ENCODE measurements at regions not wholly inside any gene's neighbourhood (a gene's known extent, or its start where the extent isn't known, plus 50 kb on each side); places are given as distances from the start of the nearest gene placed in this dataset.

- no peak for TF ChIP-seq CTCF (IDR thresholded peaks at IDR 0.05)
- no peak for TF ChIP-seq EZH2phosphoT487 (IDR thresholded peaks at IDR 0.05)
These were observed 86.8 kb upstream of the HIVEP3 start for GRCh38 chr1:42005530-42005929.

Data from neural progenitor cell (in vitro differentiated cells).